ENCODE measurements at regions not wholly inside any gene's neighbourhood (a gene's known extent, or its start where the extent isn't known, plus 50 kb on each side); places are given as distances from the start of the nearest gene placed in this dataset.

GRCh38 chr6:2562721-2563451 lies 187.8 kb downstream of the MYLK4 start:
- DNase-seq, result no peak

GRCh38 chr6:2560917-2561698 lies 189.6 kb downstream of the MYLK4 start:
- no peak for DNase-seq

- no peak for DNase-seq
Observed at GRCh38 chr6:2560140-2560818, 190.4 kb downstream of the MYLK4 start.

- DNase-seq, result no peak
Observed at GRCh38 chr6:2558861-2559801, 191.6 kb downstream of the MYLK4 start.

- DNase-seq, result no peak
Observed at GRCh38 chr6:2558098-2558680, 192.5 kb downstream of the MYLK4 start.

GRCh38 chr6:2557181-2557720 lies 193.5 kb downstream of the MYLK4 start:
- no peak for DNase-seq

- no peak for DNase-seq
Observed at GRCh38 chr6:2556761-2557160, 194.0 kb downstream of the MYLK4 start.

GRCh38 chr6:2554651-2555260 lies 196.0 kb downstream of the MYLK4 start:
- DNase-seq, result no peak

GRCh38 chr6:2552526-2553154 lies 198.1 kb downstream of the MYLK4 start:
- no peak for DNase-seq

- no peak for DNase-seq
Observed at GRCh38 chr6:2551705-2552104, 199.0 kb downstream of the MYLK4 start.

GRCh38 chr6:2550247-2550646 lies 200.5 kb downstream of the MYLK4 start:
- no peak for DNase-seq

GRCh38 chr6:2549834-2550233 lies 200.9 kb downstream of the MYLK4 start:
- no peak for DNase-seq

GRCh38 chr6:2547355-2547754 lies 203.4 kb downstream of the MYLK4 start:
- no peak for DNase-seq

- DNase-seq, result no peak
Observed at GRCh38 chr6:2546901-2547300, 203.8 kb downstream of the MYLK4 start.

- no peak for DNase-seq
Observed at GRCh38 chr6:2545383-2546038, 205.2 kb downstream of the MYLK4 start.

- no peak for DNase-seq
Observed at GRCh38 chr6:2543321-2543720, 207.4 kb downstream of the MYLK4 start.

GRCh38 chr6:2542858-2543218 lies 207.9 kb downstream of the MYLK4 start:
- DNase-seq, result peak; percentile 69

GRCh38 chr6:2542101-2542857 lies 208.4 kb downstream of the MYLK4 start:
- DNase-seq, result no peak

GRCh38 chr6:2536451-2536850 lies 214.3 kb downstream of the MYLK4 start:
- no peak for DNase-seq

GRCh38 chr6:2535506-2535905 lies 215.2 kb downstream of the MYLK4 start:
- no peak for DNase-seq

Measured in CD4-positive, alpha-beta T cell treated with Interleukin-21 for 1 hour (primary cell).